Esophagus squamous epithelium (tissue), 4 donors: ENCODE measurements at regions not wholly inside any gene's neighbourhood (a gene's known extent, or its start where the extent isn't known, plus 50 kb on each side); places are given as distances from the start of the nearest gene placed in this dataset.

Source experiments
- CTCF ChIP-seq, 6 experiments: fragments of 450-650 bp in 4 of 6; fragments of 200-600 bp in 2 of 6; sonication (generic) in 2 of 6; IDR thresholded peaks; one replicate each; pipeline ENCODE4 v1.5.1; 2016 to 2019; ENCODE audit warnings: antibody characterized with exemption in 6 of 6, mild to moderate bottlenecking in 4 of 6, moderate library complexity in 4 of 6
- POLR2A ChIP-seq, 4 donors: fragments of 450-650 bp; IDR thresholded peaks; one replicate each; pipeline ENCODE4 v1.6.1; 2017; ENCODE audit warnings: antibody characterized with exemption in 4 of 4, mild to moderate bottlenecking in 4 of 4, moderate library complexity in 3 of 4

GRCh38 chr12:98182821-98183220, 332.6 kb upstream of the TMPO start:
- TF ChIP-seq CTCF (IDR thresholded peaks at IDR 0.05) (no peak), POLR2A (IDR thresholded peaks at IDR 0.05) (no peak)
